ENCODE measurements at regions not wholly inside any gene's neighbourhood (a gene's known extent, or its start where the extent isn't known, plus 50 kb on each side); places are given as distances from the start of the nearest gene placed in this dataset.
"Not testable (repeated sequence)": the region's sequence is repeated elsewhere in the genome, so short reads cannot be mapped to it uniquely, and the experiment has no call there.

- in situ Hi-C loops (cut with HindIII; ENCODE audit: low pct_ligation_motif_present, low sequenced_read_pairs): no loop called here
- H3K27me3 ChIP-seq (replicated peaks): no peaks in the 10 kb centered on the region
- TF ChIP-seq CTCF (IDR thresholded peaks at IDR 0.05; ENCODE audit: low read depth, low read length, missing control alignments): no peak
- no peak overlapping the region for H3K4me3 ChIP-seq (ENCODE audit: low read depth, low read length)
- H3K27ac ChIP-seq: no peak overlapping the region
- DNase-seq: no peak
- no peaks in the 10 kb centered on the region for H3K36me3 ChIP-seq (replicated peaks)
These were observed 865.1 kb upstream of the ACVR2A start for GRCh38 chr2:146979746-146980145.

- Histone ChIP-seq H3K36me3 (replicated peaks) (no peaks in the 10 kb centered on the region), H3K27me3 (replicated peaks) (no peaks in the 10 kb centered on the region), H3K4me3 (ENCODE audit: low read depth, low read length) (no peak overlapping the region), H3K27ac (no peak overlapping the region)
- no peak for DNase-seq
- in situ Hi-C loops (cut with HindIII; ENCODE audit: low pct_ligation_motif_present, low sequenced_read_pairs): no loop called here
- no peak for TF ChIP-seq CTCF (IDR thresholded peaks at IDR 0.05; ENCODE audit: low read depth, low read length, missing control alignments)
These were observed 866.0 kb upstream of the ACVR2A start for GRCh38 chr2:146978577-146979555.

GRCh38 chr2:146970981-146971380, 873.8 kb upstream of the ACVR2A start:
- DNase-seq; in situ Hi-C loops (cut with HindIII; ENCODE audit: low pct_ligation_motif_present, low sequenced_read_pairs); H3K4me3 ChIP-seq (ENCODE audit: low read depth, low read length); H3K27ac ChIP-seq; H3K27me3 ChIP-seq (replicated peaks); H3K36me3 ChIP-seq (replicated peaks): not testable (repeated sequence)

GRCh38 chr2:146969703-146970102, 875.1 kb upstream of the ACVR2A start:
- H3K27ac ChIP-seq; H3K27me3 ChIP-seq (replicated peaks); in situ Hi-C loops (cut with HindIII; ENCODE audit: low pct_ligation_motif_present, low sequenced_read_pairs); H3K36me3 ChIP-seq (replicated peaks); H3K4me3 ChIP-seq (ENCODE audit: low read depth, low read length); DNase-seq: not testable (repeated sequence)

GRCh38 chr2:146964494-146964893, 880.3 kb upstream of the ACVR2A start:
- no peak for TF ChIP-seq CTCF (IDR thresholded peaks at IDR 0.05; ENCODE audit: low read depth, low read length, missing control alignments)
- in situ Hi-C loops (cut with HindIII; ENCODE audit: low pct_ligation_motif_present, low sequenced_read_pairs): no loop called here
- no peaks in the 10 kb centered on the region for H3K27me3 ChIP-seq (replicated peaks)

GRCh38 chr2:146954544-146954943, 890.3 kb upstream of the ACVR2A start:
- in situ Hi-C loops (cut with HindIII; ENCODE audit: low pct_ligation_motif_present, low sequenced_read_pairs): no loop called here
- Histone ChIP-seq H3K27me3 (replicated peaks) (no peaks in the 10 kb centered on the region), H3K27ac (no peak overlapping the region), H3K36me3 (replicated peaks) (no peaks in the 10 kb centered on the region), H3K4me3 (ENCODE audit: low read depth, low read length) (no peak overlapping the region)
- no peak for TF ChIP-seq CTCF (IDR thresholded peaks at IDR 0.05; ENCODE audit: low read depth, low read length, missing control alignments)
- no peak for DNase-seq

More at GRCh38 chr2:146964494-146964893, 880.3 kb upstream of the ACVR2A start:
- H3K4me3 ChIP-seq (ENCODE audit: low read depth, low read length): no peak overlapping the region
- H3K36me3 ChIP-seq (replicated peaks): no peaks in the 10 kb centered on the region
- no peak for DNase-seq
- no peak overlapping the region for H3K27ac ChIP-seq
